Erythroblast (primary cell): ENCODE measurements at regions not wholly inside any gene's neighbourhood (a gene's known extent, or its start where the extent isn't known, plus 50 kb on each side); places are given as distances from the start of the nearest gene placed in this dataset.

Source experiments
- GATA1 ChIP-seq: IDR thresholded peaks from 2 replicates; pipeline ENCODE4 v1.6.1; 2011; ENCODE audit warnings: low read depth, mild to moderate bottlenecking, control low read depth, low read length, moderate library complexity
- POLR2A ChIP-seq: IDR thresholded peaks from 2 replicates; pipeline ENCODE4 v1.6.1; 2011; ENCODE audit warnings: mild to moderate bottlenecking, low read length

GRCh38 chr12:47299586-47299985, 219.8 kb upstream of the AMIGO2 start:
- TF ChIP-seq POLR2A, result no peak
- no peak for TF ChIP-seq GATA1
